DMS 273 (cell line): ENCODE measurements at regions not wholly inside any gene's neighbourhood (a gene's known extent, or its start where the extent isn't known, plus 50 kb on each side); places are given as distances from the start of the nearest gene placed in this dataset.
"Not testable (repeated sequence)": the region's sequence is repeated elsewhere in the genome, so short reads cannot be mapped to it uniquely, and the experiment has no call there.

ENCODE experiments used
- DNase-seq: peaks from one replicate; lab custom pipeline; 2025; ENCODE audit not compliant: unreplicated experiment; lab: John Stamatoyannopoulos, UW

DNA sequence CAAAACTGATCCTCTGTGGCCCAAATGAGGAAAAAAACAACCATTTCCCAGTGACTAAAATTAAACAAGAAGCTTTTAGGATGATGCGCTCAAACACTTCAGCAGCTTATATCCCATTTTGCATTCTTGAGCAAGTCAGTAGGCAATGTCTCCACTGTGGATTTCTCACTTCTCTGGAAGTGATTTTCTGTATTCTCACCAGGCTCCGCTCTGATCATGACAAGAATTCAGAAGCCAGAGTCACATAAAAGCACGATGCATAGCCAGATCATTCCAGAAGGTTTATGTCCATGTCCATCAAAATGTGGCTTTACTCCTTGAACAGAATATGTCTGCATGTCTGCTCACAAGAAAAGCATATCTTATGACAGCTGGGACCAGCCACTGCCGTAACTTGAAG lies 481.4 kb downstream of the ADRA2A start:
- no peak for DNase-seq

DNA sequence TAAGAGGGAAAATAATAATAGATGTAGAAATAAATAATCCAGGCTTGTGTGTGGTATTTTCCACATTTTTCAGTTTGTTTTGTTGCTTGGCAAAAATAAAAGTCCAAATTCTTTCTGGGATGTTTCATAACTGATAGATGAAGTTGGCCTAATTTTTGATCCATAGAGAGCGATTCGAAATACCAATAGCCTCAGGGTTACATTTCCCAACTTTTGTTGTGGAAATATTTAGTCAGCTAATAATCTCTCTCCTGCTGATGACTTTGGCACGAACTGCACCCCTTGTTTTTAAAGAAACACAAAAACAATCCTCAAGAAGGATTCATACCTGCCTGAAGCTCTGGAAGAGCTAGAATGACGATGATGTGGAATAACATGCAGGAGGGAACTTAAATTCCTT lies 483.2 kb downstream of the ADRA2A start:
- DNase-seq = no peak

DNA sequence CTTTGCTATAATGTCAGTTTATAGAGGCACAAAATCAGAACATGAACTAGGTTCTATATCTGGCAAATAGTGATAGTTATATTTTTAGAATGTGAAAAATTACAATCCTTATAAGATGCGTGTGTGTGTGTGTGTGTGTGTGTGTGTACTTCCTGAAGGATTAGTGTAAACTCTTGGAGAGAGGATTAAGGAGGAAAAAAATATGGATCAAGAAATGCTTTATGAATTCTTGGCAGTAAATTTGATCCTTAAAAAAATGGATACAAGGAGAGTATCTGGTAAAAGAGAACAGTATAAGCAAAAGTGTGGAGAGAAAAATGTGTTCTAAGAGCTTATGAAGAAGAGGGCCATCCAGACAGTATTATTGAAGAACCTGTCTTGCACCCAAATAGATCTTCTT lies 484.3 kb downstream of the ADRA2A start:
- DNase-seq = no peak

DNA sequence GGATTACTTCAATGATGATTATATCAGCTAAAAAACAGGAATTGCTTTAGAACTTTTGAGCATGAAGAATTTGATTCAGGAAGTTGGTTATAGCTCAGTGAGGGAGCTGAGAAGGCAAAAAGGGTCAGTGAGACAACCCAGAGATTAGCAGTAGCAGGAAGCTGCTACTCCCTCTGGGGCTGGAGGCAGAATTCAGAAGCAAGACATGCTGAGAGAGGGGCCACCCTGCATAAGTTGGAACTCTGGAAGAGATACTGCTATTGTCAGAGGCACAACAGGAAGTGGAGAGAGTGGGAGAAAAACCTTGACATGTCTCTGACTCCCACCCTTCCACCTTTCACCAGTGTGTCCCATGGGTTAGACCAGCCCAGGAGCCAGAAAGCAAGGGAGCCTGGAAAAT lies 488.7 kb downstream of the ADRA2A start:
- DNase-seq = no peak

DNA sequence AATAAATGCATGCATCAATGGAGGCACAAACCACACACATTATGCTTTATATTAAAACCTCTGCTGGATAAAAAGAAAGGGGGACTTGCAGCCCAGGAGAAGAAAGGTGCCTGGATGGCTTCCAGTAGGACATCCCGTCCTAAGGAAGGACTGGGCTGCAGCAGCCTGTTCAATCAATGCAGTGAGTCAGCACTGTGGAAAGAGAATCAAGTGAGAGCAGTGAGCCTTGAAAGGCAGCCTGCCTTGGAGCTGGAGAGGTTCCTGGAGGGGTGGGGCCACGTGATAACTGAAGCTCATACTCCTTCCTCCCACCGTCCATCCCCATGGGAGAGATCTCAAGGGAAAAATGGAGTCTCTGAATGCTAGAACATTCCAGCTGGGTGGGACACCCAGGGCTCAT lies 501.2 kb downstream of the ADRA2A start:
- DNase-seq = no peak

DNA sequence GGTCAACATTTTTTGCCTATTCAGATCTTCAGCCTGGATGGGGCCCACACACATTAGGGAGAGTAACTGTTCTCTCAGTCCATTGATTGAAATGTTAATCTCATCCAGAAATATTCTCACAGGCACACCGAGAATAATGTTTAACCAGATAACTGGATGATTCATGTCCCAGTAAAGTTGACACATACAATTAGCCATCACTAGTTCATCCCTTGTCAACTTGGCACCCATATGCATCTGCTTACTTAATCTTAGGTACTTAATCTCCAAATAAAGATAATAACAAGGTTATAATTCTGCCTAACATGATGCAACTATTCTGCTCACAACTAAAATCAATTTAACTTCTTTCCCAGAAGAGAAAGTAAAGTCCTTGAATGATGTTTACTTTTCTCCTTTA lies 502.6 kb downstream of the ADRA2A start:
- no peak for DNase-seq

DNA sequence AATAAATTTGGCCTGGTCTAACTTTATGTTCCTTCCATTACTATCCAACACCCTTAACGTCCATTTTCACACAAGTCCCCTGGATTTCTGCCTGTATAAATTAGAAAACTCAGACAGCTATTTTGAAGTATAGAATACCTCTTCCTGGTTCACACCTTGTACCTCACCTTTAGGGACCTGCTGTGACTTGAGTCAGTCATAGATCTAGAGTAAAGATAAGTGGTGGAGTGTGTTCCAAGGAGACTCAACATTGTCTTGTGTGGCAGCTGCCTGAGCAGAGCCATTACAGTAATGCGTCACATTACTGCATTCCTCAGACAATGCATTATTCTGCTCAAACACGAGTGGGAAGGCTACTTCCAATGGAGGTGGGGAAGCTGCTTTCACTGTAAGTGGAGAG lies 513.9 kb downstream of the ADRA2A start:
- no peak for DNase-seq

DNA sequence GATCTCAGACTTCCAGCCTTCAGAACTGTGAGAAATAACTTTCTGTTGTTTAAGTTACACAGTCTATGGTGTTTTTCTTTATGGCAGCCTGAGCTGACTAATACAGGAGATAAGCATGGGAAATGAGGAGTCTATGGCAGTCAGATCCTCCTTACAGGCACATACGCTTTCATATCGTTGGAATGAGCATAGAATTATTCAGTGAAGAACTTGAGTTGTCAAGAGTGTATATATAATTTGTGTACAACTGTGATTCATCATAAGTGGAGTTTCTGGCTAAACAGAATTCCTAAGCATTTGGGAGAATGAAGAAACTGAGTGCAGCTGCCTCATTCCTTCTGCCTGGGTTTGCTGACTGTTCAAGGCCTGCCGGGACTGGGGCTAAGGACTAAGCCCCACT lies 516.7 kb downstream of the ADRA2A start:
- DNase-seq = no peak

DNA sequence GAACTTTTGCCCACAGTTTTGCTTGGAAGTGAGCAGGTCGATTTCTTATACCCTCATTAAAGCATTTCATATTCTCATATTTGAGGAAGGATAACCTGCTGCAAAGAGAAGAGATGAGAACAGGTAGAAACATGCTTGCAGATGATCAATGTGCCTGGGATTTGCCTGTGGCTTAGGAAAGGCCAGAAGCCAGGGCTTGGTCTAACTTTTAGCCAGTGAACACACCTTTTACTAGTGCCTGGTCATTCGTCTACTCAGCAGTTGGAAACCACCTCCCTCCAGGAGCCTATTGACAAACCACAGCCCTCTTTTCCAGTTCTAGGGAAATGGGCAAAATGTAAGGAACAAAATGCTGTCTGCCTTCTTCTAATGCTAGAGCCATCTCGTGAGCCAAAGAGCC lies 518.3 kb downstream of the ADRA2A start:
- DNase-seq = no peak

DNA sequence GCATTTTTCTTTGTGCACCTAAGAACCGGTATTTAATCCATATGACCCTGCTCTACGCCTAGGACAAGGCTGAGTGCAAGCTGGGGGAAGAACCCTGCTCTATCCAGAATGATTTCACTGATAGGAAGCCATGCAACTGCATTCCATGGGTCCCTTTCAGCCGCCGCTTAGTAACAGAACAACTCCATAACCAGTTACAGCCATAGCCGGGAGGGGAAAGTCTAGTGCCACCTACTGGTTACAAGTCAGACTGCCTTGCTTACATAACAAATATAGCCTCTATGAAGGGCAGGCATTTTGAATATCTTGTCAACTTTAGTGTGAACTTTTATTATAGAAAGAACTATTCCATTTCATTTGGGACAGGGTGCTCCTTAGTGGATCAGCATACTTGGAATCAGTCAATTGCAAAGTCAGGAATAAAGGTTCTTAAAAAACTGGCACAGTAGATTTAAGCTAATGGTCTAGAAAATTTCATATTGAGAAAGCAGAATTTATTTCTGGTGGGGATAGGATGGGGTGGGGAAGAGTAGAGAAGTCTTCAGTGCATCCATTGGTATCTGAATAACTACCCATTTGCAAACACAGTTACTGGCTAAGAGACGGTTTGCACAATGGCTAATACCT lies 521.7 kb downstream of the ADRA2A start:
- DNase-seq = peak; percentile 65

DNA sequence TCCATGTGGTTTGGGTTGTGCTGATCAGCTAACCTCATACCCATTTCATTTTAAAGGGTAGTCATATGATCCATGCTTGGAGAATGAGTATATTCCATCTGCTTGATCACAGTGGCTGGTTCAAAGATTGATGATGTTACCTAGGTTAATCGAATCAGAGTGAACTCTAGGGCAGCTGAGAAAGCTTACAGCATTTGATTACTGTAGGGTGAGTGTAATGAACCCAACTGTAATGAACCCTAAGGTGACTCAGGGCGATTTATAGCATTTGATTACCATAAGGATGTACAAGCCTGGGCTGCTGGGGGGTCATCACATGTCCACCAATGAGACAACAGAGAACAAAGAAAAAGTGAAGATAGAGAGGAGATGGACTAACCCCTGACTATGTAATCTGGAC lies 523.1 kb downstream of the ADRA2A start:
- DNase-seq = no peak

DNA sequence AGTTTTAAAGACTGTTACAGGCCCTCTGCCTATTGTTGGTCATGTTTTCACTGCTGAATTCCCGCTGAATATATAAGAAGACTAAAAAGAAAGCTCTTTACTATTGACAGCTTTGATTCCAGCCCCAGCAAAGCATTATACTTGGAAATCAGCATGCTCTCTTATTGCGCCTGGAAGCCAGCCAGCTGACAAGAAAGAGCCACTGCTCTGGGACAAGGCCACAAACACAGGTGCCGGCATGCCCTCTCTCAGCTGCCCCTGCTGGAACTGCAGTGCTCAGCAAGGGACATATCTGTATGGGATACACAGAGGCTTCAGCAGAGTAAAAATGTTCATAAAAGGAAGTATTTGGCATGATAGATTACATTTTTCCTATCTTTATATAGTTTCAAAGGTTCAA lies 523.9 kb downstream of the ADRA2A start:
- peak; percentile 3 for DNase-seq

DNA sequence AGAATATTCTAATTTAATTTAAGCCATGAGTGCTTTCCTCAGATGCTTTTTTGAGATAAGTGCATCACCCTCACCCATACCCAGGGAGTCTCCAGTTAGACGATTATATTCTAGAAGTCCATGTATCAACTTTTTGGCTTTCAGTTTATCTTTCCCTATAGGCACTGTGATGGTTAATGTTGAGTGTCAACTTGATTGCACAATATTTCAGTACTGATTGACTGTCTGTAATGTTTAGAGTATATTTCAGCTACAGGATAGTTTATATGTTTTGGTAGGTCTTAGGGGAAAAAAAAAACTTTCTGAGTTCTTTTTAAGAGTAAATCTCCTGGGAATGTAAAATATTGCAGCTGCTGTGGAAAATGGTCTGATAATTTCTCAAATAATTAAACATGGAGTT lies 535.4 kb downstream of the ADRA2A start:
- DNase-seq = no peak

DNA sequence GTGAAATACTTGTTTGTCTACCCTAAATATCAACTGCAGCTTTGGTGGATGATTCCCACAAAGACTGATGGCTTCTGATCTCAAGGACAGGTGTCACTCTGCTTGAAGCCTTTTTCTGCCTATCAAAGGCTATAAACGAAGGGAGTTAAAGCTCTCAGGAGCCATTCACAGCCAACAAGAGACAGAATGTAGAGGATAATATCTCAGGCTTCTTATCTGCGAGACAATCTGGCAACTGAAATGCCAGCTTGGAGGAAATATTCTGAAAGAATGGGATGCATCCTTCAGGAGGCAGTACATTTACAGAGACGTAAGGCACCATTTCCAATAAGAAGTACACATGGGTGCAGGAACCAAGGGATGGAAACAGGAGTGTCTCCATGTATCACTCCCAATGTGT lies 549.4 kb downstream of the GPAM start:
- DNase-seq = no peak

DNA sequence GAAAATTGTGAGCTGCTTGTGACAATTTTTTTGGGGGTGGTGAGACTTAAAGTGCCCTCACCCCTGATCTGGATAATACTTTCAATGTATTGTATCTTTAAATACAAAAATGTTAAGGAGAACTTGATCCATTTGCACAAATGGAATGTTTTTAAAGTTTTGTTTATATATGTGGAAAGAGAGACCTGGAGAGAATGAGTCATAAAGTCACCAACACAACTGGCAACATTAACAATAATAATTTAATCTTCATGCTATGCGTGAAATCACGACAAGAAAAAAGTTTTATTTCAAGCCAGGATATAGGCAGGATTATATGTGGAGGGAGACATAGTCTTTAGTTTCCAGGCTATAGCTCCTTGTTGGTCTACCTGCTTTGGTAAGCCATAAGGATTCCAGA lies 537.5 kb downstream of the GPAM start:
- DNase-seq = no peak

DNA sequence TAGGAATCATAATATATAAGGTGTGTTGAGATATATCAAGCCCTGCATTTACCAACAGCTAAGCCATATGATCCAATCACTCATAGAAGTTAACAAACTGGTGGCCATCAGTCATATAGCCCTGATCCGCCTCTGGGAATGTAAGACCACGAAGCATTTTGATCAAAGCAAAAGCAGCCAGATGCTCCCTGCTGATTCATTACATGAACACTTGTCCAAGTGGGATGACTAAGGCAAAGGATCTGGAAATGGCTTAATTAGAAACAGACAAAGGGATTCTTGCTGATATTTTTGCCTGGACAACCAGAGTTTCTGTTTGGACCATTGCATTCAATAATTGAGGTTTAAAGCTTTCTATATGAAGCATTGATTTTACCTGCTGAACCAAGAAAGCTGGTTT lies 535.5 kb downstream of the GPAM start:
- DNase-seq = no peak

DNA sequence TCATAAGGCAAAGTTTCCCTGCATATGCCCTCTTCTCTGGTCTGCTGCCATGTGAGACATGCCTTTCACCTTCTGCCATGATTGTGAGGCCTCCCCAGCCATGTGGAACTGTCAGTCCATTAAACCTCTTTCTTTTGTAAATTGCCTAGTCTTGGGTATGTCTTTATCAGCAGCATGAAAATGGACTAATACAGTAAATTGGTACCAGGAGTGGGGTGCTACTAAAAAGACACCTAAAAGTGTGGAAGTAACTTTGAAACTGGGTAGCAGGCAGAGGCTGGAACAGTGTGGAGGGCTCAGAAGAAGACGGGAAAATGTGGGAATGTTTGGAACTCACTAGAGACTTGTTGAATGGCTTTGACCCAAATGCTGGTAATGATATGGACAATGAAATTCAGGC lies 534.5 kb downstream of the GPAM start:
- not testable (repeated sequence) for DNase-seq

DNA sequence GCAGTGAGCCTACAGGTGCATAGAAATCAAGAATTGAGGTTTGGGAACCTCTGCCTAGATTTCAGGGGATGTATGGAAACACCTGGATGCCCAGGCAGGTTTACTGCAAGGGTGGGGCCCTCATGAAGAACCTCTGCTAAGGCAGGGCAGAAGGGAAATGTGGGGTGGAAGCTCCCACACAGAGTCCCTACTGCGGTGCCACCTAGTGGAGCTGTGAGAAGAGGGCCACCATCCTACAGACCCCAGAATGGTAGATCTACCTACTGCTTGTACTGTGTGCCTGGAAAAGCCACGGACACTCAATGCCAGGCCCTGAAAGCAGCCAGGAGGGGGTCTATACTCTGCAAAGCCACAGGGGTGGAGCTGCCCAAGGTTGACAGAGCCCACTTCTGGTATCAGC lies 533.5 kb downstream of the GPAM start:
- peak; percentile 17 for DNase-seq

DNA sequence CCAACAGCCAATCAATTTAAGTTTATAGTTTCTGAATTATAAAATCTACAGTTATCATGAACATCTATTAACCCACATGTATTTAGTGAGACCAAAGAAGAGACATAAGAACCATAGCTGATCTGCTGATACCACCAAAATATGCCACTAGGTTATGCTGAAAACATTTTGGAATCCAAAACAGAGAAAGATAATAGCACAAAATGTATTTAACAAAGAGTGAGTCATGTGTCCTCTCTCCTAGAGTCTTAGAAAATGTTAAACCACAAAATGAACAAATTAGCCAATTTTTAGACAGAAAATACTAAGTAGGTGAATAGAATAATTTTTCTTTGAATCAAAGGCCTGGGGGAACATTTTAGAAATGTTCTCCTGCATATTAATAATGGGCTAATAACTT lies 527.5 kb downstream of the GPAM start:
- DNase-seq = no peak

DNA sequence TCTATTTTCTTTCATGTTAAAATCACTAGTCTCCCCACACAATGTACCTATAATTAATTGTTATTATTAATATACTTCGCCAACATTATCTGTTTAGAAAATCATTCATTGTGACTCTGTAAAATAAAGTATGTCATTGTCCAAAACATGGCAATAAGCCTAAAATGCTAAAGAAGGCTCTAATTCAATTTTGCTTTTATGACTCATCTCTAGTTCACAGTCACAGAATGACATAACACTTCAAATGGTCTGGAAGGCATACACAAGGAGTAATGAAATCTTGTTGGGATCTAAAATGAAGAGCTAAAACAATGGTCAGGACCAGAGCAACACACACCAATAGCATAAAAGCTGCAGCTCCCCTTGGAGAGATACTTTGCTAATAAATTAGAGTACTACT lies 505.8 kb downstream of the GPAM start:
- no peak for DNase-seq

DNA sequence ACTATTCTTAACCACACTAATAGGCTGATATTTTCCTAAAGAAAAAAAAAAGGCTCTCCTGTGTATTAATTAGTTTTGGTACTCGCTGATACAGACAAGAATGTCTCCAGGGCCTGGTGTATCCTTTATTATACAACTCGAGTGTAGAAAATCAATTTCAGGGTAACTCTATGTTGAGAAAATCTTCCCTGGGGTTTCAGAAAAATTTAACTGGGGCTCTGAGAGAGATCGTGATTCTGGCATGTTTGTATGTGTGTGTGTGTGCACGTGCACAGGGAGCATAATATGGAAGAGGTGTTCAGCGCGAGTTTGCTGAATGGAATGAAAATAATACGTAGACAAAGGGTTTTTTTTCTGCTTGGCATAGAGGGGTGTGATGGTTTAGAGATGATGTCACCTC lies 496.8 kb downstream of the GPAM start:
- no peak for DNase-seq

DNA sequence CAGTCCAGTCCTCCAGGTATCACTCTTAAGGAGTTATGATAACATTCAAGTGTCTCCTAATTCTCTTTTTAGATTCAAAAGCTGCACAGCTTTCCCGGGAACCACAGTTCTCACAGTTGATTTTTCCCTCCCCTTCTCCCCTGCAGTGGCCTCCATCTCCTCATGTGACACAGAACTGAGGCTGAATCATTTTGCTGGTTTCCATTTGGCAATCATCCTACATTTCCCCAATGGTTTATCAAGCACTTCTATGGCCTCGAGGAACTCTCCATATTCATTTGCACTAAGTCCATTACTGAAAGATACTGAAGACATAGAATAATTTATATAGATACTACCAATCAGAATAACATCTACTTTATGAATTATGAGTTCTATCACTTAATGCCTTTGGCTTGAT lies 484.9 kb downstream of the GPAM start:
- no peak for DNase-seq

DNA sequence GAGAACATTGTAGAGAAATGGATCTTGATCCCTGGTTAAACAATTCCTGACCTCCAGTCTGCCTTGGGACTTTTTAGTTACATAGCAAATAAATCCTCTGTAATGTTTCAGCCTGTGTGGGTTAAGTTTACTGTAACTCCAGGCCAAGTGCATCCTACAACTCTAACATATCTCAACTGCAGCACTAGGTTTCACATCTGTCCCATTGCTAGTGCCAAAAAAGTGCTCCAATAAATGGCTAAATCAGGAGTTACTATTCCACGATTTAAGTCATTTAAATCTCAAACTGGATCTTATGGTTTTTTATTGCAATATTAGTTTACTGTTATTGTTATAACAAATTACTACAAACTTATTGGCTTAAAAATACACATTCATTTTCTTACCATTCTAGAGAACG lies 479.6 kb downstream of the GPAM start:
- no peak for DNase-seq

DNA sequence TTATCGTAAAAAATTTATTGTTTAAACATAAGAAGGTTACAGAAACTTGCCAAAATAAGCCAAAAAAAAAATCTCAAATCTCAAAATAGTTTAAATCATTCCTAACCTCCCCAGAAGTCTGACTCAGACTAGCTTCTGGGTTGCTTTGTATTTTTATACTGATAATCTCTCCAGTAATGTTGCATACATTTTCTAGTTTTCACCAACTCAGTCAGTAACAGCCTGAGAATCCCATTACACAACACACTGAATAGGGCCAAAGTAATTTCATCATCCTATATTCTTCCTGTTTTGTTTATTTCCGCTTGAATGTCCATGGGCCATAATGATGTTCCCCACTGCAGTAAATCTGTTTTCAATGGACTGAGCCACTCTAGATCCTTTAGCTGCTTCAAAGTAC lies 478.5 kb downstream of the GPAM start:
- no peak for DNase-seq
